ENCODE measurements at regions not wholly inside any gene's neighbourhood (a gene's known extent, or its start where the extent isn't known, plus 50 kb on each side); places are given as distances from the start of the nearest gene placed in this dataset.

GRCh38 chr2:79271456-79271855, 111.9 kb upstream of the REG3A start:
- TF ChIP-seq, protein P1, sequence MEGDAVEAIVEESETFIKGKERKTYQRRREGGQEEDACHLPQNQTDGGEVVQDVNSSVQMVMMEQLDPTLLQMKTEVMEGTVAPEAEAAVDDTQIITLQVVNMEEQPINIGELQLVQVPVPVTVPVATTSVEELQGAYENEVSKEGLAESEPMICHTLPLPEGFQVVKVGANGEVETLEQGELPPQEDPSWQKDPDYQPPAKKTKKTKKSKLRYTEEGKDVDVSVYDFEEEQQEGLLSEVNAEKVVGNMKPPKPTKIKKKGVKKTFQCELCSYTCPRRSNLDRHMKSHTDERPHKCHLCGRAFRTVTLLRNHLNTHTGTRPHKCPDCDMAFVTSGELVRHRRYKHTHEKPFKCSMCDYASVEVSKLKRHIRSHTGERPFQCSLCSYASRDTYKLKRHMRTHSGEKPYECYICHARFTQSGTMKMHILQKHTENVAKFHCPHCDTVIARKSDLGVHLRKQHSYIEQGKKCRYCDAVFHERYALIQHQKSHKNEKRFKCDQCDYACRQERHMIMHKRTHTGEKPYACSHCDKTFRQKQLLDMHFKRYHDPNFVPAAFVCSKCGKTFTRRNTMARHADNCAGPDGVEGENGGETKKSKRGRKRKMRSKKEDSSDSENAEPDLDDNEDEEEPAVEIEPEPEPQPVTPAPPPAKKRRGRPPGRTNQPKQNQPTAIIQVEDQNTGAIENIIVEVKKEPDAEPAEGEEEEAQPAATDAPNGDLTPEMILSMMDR (IDR thresholded peaks at IDR 0.05; ENCODE audit: low read depth, low read length, missing input control): no peak
- TF ChIP-seq TAF1 (conservative IDR thresholded peaks at IDR 0.05) (no peak), HNF4A (conservative IDR thresholded peaks at IDR 0.05) (no peak), NR2F2 (IDR thresholded peaks at IDR 0.05) (no peak), HNF4G (IDR thresholded peaks at IDR 0.05) (no peak), RXRA (IDR thresholded peaks at IDR 0.05) (no peak), EGR1 (IDR thresholded peaks at IDR 0.05; ENCODE audit: low read depth in 2 of 2) (no peak), JUND (IDR thresholded peaks at IDR 0.05) (no peak), FOXA1 (IDR thresholded peaks at IDR 0.05) (no peak), FOXA2 (IDR thresholded peaks at IDR 0.05) (no peak), SP1 (IDR thresholded peaks at IDR 0.05) (no peak), YY1 (IDR thresholded peaks at IDR 0.05) (no peak), RAD21 (IDR thresholded peaks at IDR 0.05) (no peak), GABPA (IDR thresholded peaks at IDR 0.05 in 1 of 2, conservative IDR thresholded peaks at IDR 0.05 in 1 of 2) (no peak)
- TF ChIP-seq, protein P2, sequence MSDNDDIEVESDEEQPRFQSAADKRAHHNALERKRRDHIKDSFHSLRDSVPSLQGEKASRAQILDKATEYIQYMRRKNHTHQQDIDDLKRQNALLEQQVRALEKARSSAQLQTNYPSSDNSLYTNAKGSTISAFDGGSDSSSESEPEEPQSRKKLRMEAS (IDR thresholded peaks at IDR 0.05): no peak
- TF ChIP-seq, protein P3, sequence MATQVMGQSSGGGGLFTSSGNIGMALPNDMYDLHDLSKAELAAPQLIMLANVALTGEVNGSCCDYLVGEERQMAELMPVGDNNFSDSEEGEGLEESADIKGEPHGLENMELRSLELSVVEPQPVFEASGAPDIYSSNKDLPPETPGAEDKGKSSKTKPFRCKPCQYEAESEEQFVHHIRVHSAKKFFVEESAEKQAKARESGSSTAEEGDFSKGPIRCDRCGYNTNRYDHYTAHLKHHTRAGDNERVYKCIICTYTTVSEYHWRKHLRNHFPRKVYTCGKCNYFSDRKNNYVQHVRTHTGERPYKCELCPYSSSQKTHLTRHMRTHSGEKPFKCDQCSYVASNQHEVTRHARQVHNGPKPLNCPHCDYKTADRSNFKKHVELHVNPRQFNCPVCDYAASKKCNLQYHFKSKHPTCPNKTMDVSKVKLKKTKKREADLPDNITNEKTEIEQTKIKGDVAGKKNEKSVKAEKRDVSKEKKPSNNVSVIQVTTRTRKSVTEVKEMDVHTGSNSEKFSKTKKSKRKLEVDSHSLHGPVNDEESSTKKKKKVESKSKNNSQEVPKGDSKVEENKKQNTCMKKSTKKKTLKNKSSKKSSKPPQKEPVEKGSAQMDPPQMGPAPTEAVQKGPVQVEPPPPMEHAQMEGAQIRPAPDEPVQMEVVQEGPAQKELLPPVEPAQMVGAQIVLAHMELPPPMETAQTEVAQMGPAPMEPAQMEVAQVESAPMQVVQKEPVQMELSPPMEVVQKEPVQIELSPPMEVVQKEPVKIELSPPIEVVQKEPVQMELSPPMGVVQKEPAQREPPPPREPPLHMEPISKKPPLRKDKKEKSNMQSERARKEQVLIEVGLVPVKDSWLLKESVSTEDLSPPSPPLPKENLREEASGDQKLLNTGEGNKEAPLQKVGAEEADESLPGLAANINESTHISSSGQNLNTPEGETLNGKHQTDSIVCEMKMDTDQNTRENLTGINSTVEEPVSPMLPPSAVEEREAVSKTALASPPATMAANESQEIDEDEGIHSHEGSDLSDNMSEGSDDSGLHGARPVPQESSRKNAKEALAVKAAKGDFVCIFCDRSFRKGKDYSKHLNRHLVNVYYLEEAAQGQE (IDR thresholded peaks at IDR 0.05): no peak
- TF ChIP-seq, protein P4, sequence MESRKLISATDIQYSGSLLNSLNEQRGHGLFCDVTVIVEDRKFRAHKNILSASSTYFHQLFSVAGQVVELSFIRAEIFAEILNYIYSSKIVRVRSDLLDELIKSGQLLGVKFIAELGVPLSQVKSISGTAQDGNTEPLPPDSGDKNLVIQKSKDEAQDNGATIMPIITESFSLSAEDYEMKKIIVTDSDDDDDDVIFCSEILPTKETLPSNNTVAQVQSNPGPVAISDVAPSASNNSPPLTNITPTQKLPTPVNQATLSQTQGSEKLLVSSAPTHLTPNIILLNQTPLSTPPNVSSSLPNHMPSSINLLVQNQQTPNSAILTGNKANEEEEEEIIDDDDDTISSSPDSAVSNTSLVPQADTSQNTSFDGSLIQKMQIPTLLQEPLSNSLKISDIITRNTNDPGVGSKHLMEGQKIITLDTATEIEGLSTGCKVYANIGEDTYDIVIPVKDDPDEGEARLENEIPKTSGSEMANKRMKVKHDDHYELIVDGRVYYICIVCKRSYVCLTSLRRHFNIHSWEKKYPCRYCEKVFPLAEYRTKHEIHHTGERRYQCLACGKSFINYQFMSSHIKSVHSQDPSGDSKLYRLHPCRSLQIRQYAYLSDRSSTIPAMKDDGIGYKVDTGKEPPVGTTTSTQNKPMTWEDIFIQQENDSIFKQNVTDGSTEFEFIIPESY (IDR thresholded peaks at IDR 0.05): no peak
- TF ChIP-seq, protein P5, sequence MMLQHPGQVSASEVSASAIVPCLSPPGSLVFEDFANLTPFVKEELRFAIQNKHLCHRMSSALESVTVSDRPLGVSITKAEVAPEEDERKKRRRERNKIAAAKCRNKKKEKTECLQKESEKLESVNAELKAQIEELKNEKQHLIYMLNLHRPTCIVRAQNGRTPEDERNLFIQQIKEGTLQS (IDR thresholded peaks at IDR 0.05): no peak
- Histone ChIP-seq H3K4me3 (ENCODE audit: low read depth in 1 of 3, low read length in 3 of 3) (no peak overlapping the region), H3K27ac (ENCODE audit: low read depth in 1 of 2, low read length in 2 of 2) (no peak overlapping the region), H3K9ac (ENCODE audit: low read depth in 1 of 2, low read length in 2 of 2) (no peak overlapping the region), H3K4me1 (ENCODE audit: control insufficient read depth in 4 of 4, insufficient read depth in 4 of 4, low read length in 3 of 4) (no peaks in the 10 kb centered on the region), H3K9me3 (ENCODE audit: control insufficient read depth in 4 of 4, low read length in 3 of 4) (peaks cover 0 to 2% (median 0%) of the 10 kb centered on the region in 4 donors), H3K27me3 (ENCODE audit: control insufficient read depth in 4 of 4, insufficient read depth in 4 of 4, low read length in 3 of 4) (no peaks in the 10 kb centered on the region), H3K36me3 (ENCODE audit: control insufficient read depth in 4 of 4, insufficient read depth in 3 of 4, low read depth in 1 of 4, low read length in 3 of 4) (no peaks in the 10 kb centered on the region)
- no peak for DNase-seq (ENCODE audit: low spot score)
- WGBS: 30% methylated on average over 3 of the region's 3 CpGs
